SK-N-SH (cell line): ENCODE measurements at regions not wholly inside any gene's neighbourhood (a gene's known extent, or its start where the extent isn't known, plus 50 kb on each side); places are given as distances from the start of the nearest gene placed in this dataset.

Experiments used
- CTCF ChIA-PET: fragments of 300-600, 350-600 bp; formaldehyde crosslinking; extraction: SDS; loops from one replicate; lab custom pipeline; 2021; lab: Yijun Ruan, JAX
- POLR2A ChIA-PET: fragments of 350-600 bp; sonication (Branson Sonifier 250); formaldehyde crosslinking; extraction: SDS; loops from one replicate; lab custom pipeline; 2020; ENCODE audit warnings: antibody characterized with exemption, inconsistent platforms; lab: Yijun Ruan, JAX
- DNase-seq: peaks from one replicate; pipeline ENCODE4 v3.0.0; 2012
- H2AFZ ChIP-seq: fragments of 200-600 bp; sonication (generic); 2 replicates; pipeline ENCODE4 v1.8.1; 2016; ENCODE audit warnings: antibody characterized with exemption, mild to moderate bottlenecking, low read depth
- H3F3A ChIP-seq: fragments of 200-600 bp; sonication (generic); replicated peaks from 2 replicates; pipeline ENCODE3; 2016; ENCODE audit warnings: antibody characterized with exemption, mild to moderate bottlenecking; ENCODE audit not compliant: insufficient read depth
- H3K27ac ChIP-seq, 2 experiments: fragments of 200-500 bp in 1 of 2; fragments of 200-600 bp in 1 of 2; sonication (Bioruptor generic) in 1 of 2; sonication (generic), shearing (Covaris generic) in 1 of 2; 2 replicates each; pipeline versions ENCODE4 v1.5.1 to v1.6.1; 2014 to 2016; ENCODE audit warnings: low read depth in 2 of 2, inconsistent platforms in 1 of 2, low read length in 1 of 2, mild to moderate bottlenecking in 1 of 2, mixed read lengths in 1 of 2
- H3K27me3 ChIP-seq: fragments of 200-600 bp; sonication (generic), shearing (Covaris generic); 2 replicates; pipeline ENCODE4 v1.6.1; 2016; ENCODE audit warnings: mixed run types; ENCODE audit not compliant: insufficient read depth
- H3K36me3 ChIP-seq, 2 experiments: fragments of 200-500 bp in 1 of 2; fragments of 200-600 bp in 1 of 2; sonication (Bioruptor generic) in 1 of 2; sonication (generic) in 1 of 2; replicated peaks in 1 of 2; 2 replicates each; pipeline versions ENCODE3 to v1.5.1; 2014 to 2016; ENCODE audit warnings: low read length in 1 of 2, mild to moderate bottlenecking in 1 of 2; ENCODE audit not compliant: insufficient read depth in 2 of 2, control insufficient read depth in 1 of 2
- H3K4me1 ChIP-seq, 2 experiments: fragments of 200-500 bp in 1 of 2; fragments of 200-600 bp in 1 of 2; sonication (Bioruptor generic) in 1 of 2; sonication (generic), shearing (Covaris generic) in 1 of 2; 2 replicates each; pipeline versions ENCODE4 v1.5.1 to v1.6.1; 2014 to 2016; ENCODE audit warnings: low read depth in 1 of 2, low read length in 1 of 2, mixed run types in 1 of 2; ENCODE audit not compliant: insufficient read depth in 2 of 2, control insufficient read depth in 1 of 2
- H3K4me2 ChIP-seq: fragments of 200-600 bp; sonication (generic), shearing (Covaris generic); 2 replicates; pipeline ENCODE4 v1.6.1; 2017; ENCODE audit warnings: mixed run types
- H3K4me3 ChIP-seq, 2 experiments: fragments of 200-500 bp in 1 of 2; fragments of 200-600 bp in 1 of 2; sonication (Bioruptor generic) in 1 of 2; sonication (generic), shearing (Covaris generic) in 1 of 2; 2 replicates each; pipeline versions ENCODE4 v1.5.1 to v1.8.1; 2014 to 2016; ENCODE audit warnings: low read depth in 2 of 2, inconsistent platforms in 1 of 2, low read length in 1 of 2, mild to moderate bottlenecking in 1 of 2, mixed read lengths in 1 of 2, moderate library complexity in 1 of 2
- H3K79me2 ChIP-seq: fragments of 200-600 bp; sonication (generic); 2 replicates; pipeline ENCODE4 v1.8.1; 2017; ENCODE audit warnings: mild to moderate bottlenecking; ENCODE audit not compliant: insufficient read depth
- H3K9ac ChIP-seq: fragments of 200-600 bp; sonication (generic); 2 replicates; pipeline ENCODE4 v1.6.1; 2017; ENCODE audit warnings: mixed run types
- H3K9me2 ChIP-seq: fragments of 200-600 bp; sonication (generic); 2 replicates; pipeline ENCODE4 v1.6.1; 2017; ENCODE audit warnings: mixed run types
- H3K9me3 ChIP-seq: fragments of 200-600 bp; sonication (generic); 2 replicates; pipeline ENCODE4 v1.6.1; 2017; ENCODE audit warnings: mixed run types, mild to moderate bottlenecking, moderate library complexity
- H4K20me1 ChIP-seq: fragments of 200-600 bp; sonication (generic); 2 replicates; pipeline ENCODE4 v1.6.1; 2017; ENCODE audit warnings: mild to moderate bottlenecking, mixed run types; ENCODE audit not compliant: insufficient read depth
- CHD2 ChIP-seq: fragments of 150-350 bp; IDR thresholded peaks from 2 replicates; pipeline ENCODE4 v1.6.1; 2018; ENCODE audit warnings: low read length; ENCODE audit not compliant: partially characterized antibody
- EP300 ChIP-seq, 2 experiments: IDR thresholded peaks; 2 replicates each; pipeline versions ENCODE4 v1.4.0 to v1.6.1; 2012; ENCODE audit warnings: borderline replicate concordance in 1 of 2, low read depth in 1 of 2, low read length in 1 of 2
- FOSL2 ChIP-seq: IDR thresholded peaks from 2 replicates; pipeline ENCODE4 v1.4.0; 2012; ENCODE audit warnings: low read depth, mild to moderate bottlenecking, moderate library complexity, borderline replicate concordance
- FOXM1 ChIP-seq: IDR thresholded peaks from 2 replicates; pipeline ENCODE4 v1.4.0; 2012; ENCODE audit warnings: low read depth, mild to moderate bottlenecking
- GABPA ChIP-seq: IDR thresholded peaks from 2 replicates; pipeline ENCODE4 v1.4.0; 2012; ENCODE audit warnings: low read depth, mild to moderate bottlenecking
- GATA2 ChIP-seq: sonication (generic); formaldehyde crosslinking; IDR thresholded peaks from 2 replicates; pipeline ENCODE4 v1.5.0; 2020; ENCODE audit warnings: mild to moderate bottlenecking, missing genetic modification reagents
- PBX3 ChIP-seq: IDR thresholded peaks from 2 replicates; pipeline ENCODE4; 2012
- USF2 ChIP-seq: fragments of 150-350 bp; IDR thresholded peaks from 2 replicates; pipeline ENCODE4 v1.6.1; 2017; ENCODE audit warnings: antibody characterized with exemption, low read length, low read depth, borderline replicate concordance
- ZBTB33 ChIP-seq: IDR thresholded peaks from 2 replicates; pipeline ENCODE4 v1.4.0; 2012; ENCODE audit warnings: low read depth, borderline replicate concordance
- WGBS: methylation state at CpG from one replicate; pipeline ENCODE4 v1.1.6; 2017; ENCODE audit warnings: low lambda C conversion rate; 5-methylcytosine and 5-hydroxymethylcytosine counted together

- Histone ChIP-seq H3K27me3 (no peaks in the 10 kb centered on the region), H2AFZ (no peak overlapping the region), H3K9me3 (no peaks in the 10 kb centered on the region), H3K27ac (no peak overlapping the region), H3K36me3 (no peaks in the 10 kb centered on the region), H3K9me2 (no peaks in the 10 kb centered on the region), H3K4me1 (peaks cover 0 to 22% of the 10 kb centered on the region in 2 experiments; a peak in 2 of 4 replicates), H3F3A (peaks cover 23% of the 10 kb centered on the region), H3K79me2 (no peaks in the 10 kb centered on the region), H3K4me2 (no peak overlapping the region), H3K9ac (no peak overlapping the region), H3K4me3 (no peak overlapping the region), H4K20me1 (no peaks in the 10 kb centered on the region)
- CTCF ChIA-PET: no interaction called here
- WGBS: 90% methylated on average over 4 of the region's 4 CpGs
- TF ChIP-seq FOSL2 (no peak), EP300 (IDR thresholded peaks at IDR 0.05; ENCODE audit: borderline replicate concordance in 1 of 2, low read depth in 1 of 2, low read length in 1 of 2) (no peak), GABPA (no peak), USF2 (no peak), GATA2 (no peak)
- POLR2A ChIA-PET: no interaction called here
- DNase-seq: no peak
Measured at GRCh38 chr7:106606120-106606519, 54.8 kb downstream of the CCDC71L start.

- no peaks in the 10 kb centered on the region for H3K36me3 ChIP-seq
- POLR2A ChIA-PET: no interaction called here
- TF ChIP-seq PBX3 (no peak), FOXM1 (no peak), CHD2 (no peak), ZBTB33 (no peak), GABPA (no peak)
Measured at GRCh38 chr7:106604971-106605370, 56.0 kb downstream of the CCDC71L start.

More at GRCh38 chr7:106604971-106605370, 56.0 kb downstream of the CCDC71L start:
- peaks cover 0 to 16% of the 10 kb centered on the region in 2 experiments; a peak in 2 of 4 replicates for H3K4me1 ChIP-seq
- H3K27ac ChIP-seq: no peak overlapping the region
- H3K4me3 ChIP-seq: no peak overlapping the region
- H3K27me3 ChIP-seq: no peaks in the 10 kb centered on the region
- no peaks in the 10 kb centered on the region for H4K20me1 ChIP-seq
- DNase-seq: no peak
- H3F3A ChIP-seq: peaks cover 20% of the 10 kb centered on the region
- no peak overlapping the region for H3K4me2 ChIP-seq
- H3K79me2 ChIP-seq: no peaks in the 10 kb centered on the region
- no peaks in the 10 kb centered on the region for H3K9me3 ChIP-seq
- WGBS: 93% methylated on average over 3 of the region's 3 CpGs
- no peak overlapping the region for H3K9ac ChIP-seq
- CTCF ChIA-PET: no interaction called here
- no peak overlapping the region for H2AFZ ChIP-seq
- H3K9me2 ChIP-seq: no peaks in the 10 kb centered on the region
